ENCODE measurements at regions not wholly inside any gene's neighbourhood (a gene's known extent, or its start where the extent isn't known, plus 50 kb on each side); places are given as distances from the start of the nearest gene placed in this dataset.

- TF ChIP-seq CTCF (IDR thresholded peaks at IDR 0.05) (no peak), POLR2AphosphoS5 (IDR thresholded peaks at IDR 0.05; ENCODE audit: insufficient read depth in 1 of 2, low read depth in 1 of 2) (no peak)
Observed at GRCh38 chr15:91555312-91555711, 298.2 kb upstream of the SLCO3A1 start.
